T-helper 17 cell (primary cell): ENCODE measurements at regions not wholly inside any gene's neighbourhood (a gene's known extent, or its start where the extent isn't known, plus 50 kb on each side); places are given as distances from the start of the nearest gene placed in this dataset.

Experiments used
- ATAC-seq: fragments of 150-1000 bp; cut with Tn5 transposase; 2 replicates; pipeline ENCODE4 v1.10.0; 2021; ENCODE audit warnings: mild to moderate bottlenecking, moderate library complexity
- DNase-seq, 3 donors: peaks; one replicate each; pipeline versions ENCODE4 v3.0.0 to v3.0.0-alpha.2; 2020 to 2021
- H3K9me3 ChIP-seq: one replicate; pipeline ENCODE4 v1.7.0; 2013; ENCODE audit warnings: low read length, mild to moderate bottlenecking; ENCODE audit not compliant: control insufficient read depth, poor library complexity, severe bottlenecking
- H3K27ac Mint-ChIP-seq: one replicate; pipeline ENCODE4 v1.8.0; 2022; ENCODE audit warnings: mild to moderate bottlenecking, moderate library complexity, mixed read lengths
- H3K27me3 Mint-ChIP-seq: one replicate; pipeline ENCODE4 v1.8.0; 2022; ENCODE audit warnings: mixed read lengths
- H3K36me3 Mint-ChIP-seq: one replicate; pipeline ENCODE4 v1.8.0; 2022; ENCODE audit warnings: low read depth, mixed read lengths
- H3K4me1 Mint-ChIP-seq: one replicate; pipeline ENCODE4 v1.8.0; 2022; ENCODE audit warnings: mild to moderate bottlenecking, mixed read lengths
- H3K4me3 Mint-ChIP-seq: one replicate; pipeline ENCODE4 v1.8.0; 2022; ENCODE audit warnings: mild to moderate bottlenecking, moderate library complexity, mixed read lengths

- Mint-ChIP-seq H3K36me3 (peaks cover 3% of the 10 kb centered on the region), H3K4me1 (peaks cover 3% of the 10 kb centered on the region), H3K27me3 (peaks cover 50% of the 10 kb centered on the region), H3K27ac (no peak overlapping the region), H3K4me3 (no peak overlapping the region)
- ATAC-seq, result no peak
- no peaks in the 10 kb centered on the region for H3K9me3 ChIP-seq
- no peak for DNase-seq
Measured at GRCh38 chr6:4671587-4672115, 104.6 kb upstream of the CDYL start.

GRCh38 chr6:4670824-4671409, 105.3 kb upstream of the CDYL start:
- no peak overlapping the region for H3K27ac Mint-ChIP-seq
- no peak for DNase-seq
- peaks cover 3% of the 10 kb centered on the region for H3K4me1 Mint-ChIP-seq
- no peak overlapping the region for H3K4me3 Mint-ChIP-seq
- ATAC-seq, result no peak
- peaks cover 3% of the 10 kb centered on the region for H3K36me3 Mint-ChIP-seq
- H3K27me3 Mint-ChIP-seq, result peaks cover 54% of the 10 kb centered on the region
- no peaks in the 10 kb centered on the region for H3K9me3 ChIP-seq

DNA sequence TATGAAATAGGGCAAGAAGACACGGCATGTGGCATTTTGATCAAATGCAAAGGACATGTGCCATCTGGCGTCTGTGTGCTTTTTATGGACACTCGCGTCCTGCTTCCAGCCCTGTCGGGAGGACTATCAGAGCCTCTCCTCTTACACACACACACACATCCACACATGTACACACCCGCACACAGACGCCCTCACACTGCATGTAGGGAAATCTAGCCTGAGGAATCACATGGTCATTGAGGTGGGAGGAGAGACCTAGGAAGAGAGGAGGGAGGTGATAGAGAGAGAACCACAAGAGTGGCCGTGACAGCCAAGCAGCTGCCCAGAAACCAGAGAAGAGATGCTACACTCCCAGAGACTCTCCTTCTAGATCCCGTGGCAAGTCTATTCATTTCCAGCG, 105.9 kb upstream of the CDYL start:
- Mint-ChIP-seq H3K4me1 (peaks cover 3% of the 10 kb centered on the region), H3K36me3 (peaks cover 3% of the 10 kb centered on the region), H3K27ac (no peak overlapping the region), H3K27me3 (peaks cover 57% of the 10 kb centered on the region), H3K4me3 (no peak overlapping the region)
- DNase-seq (no peak), ATAC-seq (no peak)
- H3K9me3 ChIP-seq, result no peaks in the 10 kb centered on the region

DNA sequence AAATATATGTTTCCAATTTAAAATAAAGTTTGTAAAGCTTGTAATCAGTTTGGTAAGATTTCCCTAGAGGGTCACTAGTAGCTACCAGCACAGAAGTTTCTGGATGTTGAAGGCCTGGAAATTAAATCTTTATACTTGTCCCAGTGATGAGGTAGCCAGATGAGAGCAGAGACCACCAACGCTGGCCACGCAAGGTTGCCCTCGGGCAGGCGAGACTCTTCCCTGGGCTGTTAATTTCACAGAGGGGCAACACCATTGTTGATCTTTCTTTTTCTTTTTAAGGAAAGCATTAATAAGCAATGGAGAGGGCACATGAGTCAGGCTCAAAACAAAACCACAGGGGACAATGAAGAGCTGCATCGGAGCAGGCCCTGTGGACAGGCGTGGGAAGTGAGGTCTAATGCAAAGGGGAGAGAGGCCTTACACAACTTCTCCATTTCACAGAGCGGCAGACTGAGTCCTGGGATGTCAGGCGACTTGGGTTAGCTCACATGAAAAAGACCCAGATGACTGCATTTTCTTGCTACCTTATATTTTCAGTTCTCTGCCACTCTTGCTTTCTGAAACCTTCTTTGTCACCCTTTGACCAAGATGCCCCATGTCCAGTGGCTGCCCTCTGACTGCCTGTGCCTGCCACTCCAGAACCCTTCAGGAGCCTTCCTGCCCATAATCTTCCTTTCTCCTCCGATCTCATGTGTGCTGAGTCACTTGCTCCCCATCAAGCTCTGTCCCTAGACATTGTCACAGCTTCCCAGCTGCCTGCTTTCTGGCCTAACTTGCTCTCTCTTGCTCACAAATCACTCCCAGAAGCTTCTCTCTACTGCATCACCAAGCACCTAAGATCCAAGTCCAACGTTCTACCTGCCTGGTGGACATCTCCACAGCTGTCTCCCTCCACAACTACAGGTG, 107.7 kb upstream of the CDYL start:
- peaks cover 3% of the 10 kb centered on the region for H3K4me1 Mint-ChIP-seq
- H3K9me3 ChIP-seq, result no peaks in the 10 kb centered on the region
- H3K36me3 Mint-ChIP-seq, result peaks cover 3% of the 10 kb centered on the region
- DNase-seq (no peak), ATAC-seq (no peak)
- H3K27me3 Mint-ChIP-seq, result peaks cover 54% of the 10 kb centered on the region
- no peak overlapping the region for H3K4me3 Mint-ChIP-seq
- H3K27ac Mint-ChIP-seq, result no peak overlapping the region

GRCh38 chr6:4667591-4667990, 108.6 kb upstream of the CDYL start:
- peaks cover 44% of the 10 kb centered on the region for H3K27me3 Mint-ChIP-seq
- no peak for ATAC-seq
- H3K4me1 Mint-ChIP-seq, result no peaks in the 10 kb centered on the region
- peaks cover 3% of the 10 kb centered on the region for H3K36me3 Mint-ChIP-seq
- H3K9me3 ChIP-seq, result no peaks in the 10 kb centered on the region
- no peak for DNase-seq
- no peak overlapping the region for H3K4me3 Mint-ChIP-seq
- H3K27ac Mint-ChIP-seq, result no peak overlapping the region

- H3K4me3 Mint-ChIP-seq, result no peak overlapping the region
- ATAC-seq (no peak), DNase-seq (no peak)
- H3K36me3 Mint-ChIP-seq, result peaks cover 3% of the 10 kb centered on the region
- H3K27me3 Mint-ChIP-seq, result peaks cover 38% of the 10 kb centered on the region
- no peaks in the 10 kb centered on the region for H3K4me1 Mint-ChIP-seq
- no peaks in the 10 kb centered on the region for H3K9me3 ChIP-seq
- no peak overlapping the region for H3K27ac Mint-ChIP-seq
Measured at GRCh38 chr6:4666886-4667513, 109.2 kb upstream of the CDYL start.

- Mint-ChIP-seq H3K4me3 (no peak overlapping the region), H3K36me3 (peaks cover 3% of the 10 kb centered on the region), H3K27ac (no peak overlapping the region), H3K4me1 (no peaks in the 10 kb centered on the region), H3K27me3 (peaks cover 33% of the 10 kb centered on the region)
- H3K9me3 ChIP-seq, result no peaks in the 10 kb centered on the region
- ATAC-seq, result no peak
- DNase-seq, result no peak
Measured at GRCh38 chr6:4665489-4666417, 110.5 kb upstream of the CDYL start.

DNA sequence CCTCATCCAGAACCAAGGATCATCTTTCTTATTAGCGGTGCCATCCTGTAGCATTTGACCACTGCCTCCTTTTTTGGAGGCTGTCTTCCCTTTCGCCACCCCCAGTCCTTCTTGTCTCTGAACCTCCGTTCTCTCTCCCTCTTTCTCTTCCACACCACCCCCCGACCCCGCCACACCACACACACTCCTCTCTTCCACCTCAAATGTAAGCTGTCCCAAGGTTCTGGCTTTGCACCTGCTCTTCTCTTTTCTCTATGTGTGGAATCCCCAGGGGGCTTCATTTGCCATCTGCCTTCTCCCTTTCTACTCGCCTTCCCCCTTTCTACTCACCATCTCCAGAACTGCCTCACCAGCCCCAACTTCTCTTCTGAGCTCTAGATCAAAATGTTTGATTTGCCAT, 111.3 kb upstream of the CDYL start:
- H3K27me3 Mint-ChIP-seq, result peaks cover 38% of the 10 kb centered on the region
- H3K9me3 ChIP-seq, result no peaks in the 10 kb centered on the region
- DNase-seq, result no peak
- peaks cover 3% of the 10 kb centered on the region for H3K36me3 Mint-ChIP-seq
- H3K4me3 Mint-ChIP-seq, result no peak overlapping the region
- no peak overlapping the region for H3K27ac Mint-ChIP-seq
- H3K4me1 Mint-ChIP-seq, result no peaks in the 10 kb centered on the region
- no peak for ATAC-seq

DNA sequence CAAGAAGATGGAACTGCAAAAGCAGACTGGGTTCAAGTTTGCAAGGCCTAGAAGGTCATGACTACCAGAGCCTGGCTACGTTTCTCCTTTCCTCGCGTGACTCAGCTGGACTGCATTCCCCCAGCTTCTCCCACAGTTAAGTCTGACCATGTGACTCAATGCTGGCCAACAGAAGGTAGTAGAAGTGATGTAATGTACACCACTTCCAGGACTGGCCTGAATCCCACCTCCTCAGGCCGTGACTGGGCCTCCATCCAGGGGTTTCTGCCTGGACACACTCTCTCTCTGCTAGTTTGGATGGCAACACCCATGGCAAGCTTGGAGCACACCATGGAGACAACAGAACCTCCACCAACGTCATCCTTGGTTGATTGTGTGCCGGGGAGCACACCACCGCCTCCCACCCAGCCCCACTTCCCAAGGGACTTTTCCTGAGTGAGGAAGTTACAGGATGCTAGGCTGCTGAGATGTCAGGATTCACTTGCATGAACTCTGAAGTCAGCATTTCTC, 112.0 kb upstream of the CDYL start:
- H3K27me3 Mint-ChIP-seq, result peaks cover 38% of the 10 kb centered on the region
- DNase-seq, result no peak
- peaks cover 3% of the 10 kb centered on the region for H3K36me3 Mint-ChIP-seq
- no peaks in the 10 kb centered on the region for H3K9me3 ChIP-seq
- no peak for ATAC-seq
- H3K4me1 Mint-ChIP-seq, result no peaks in the 10 kb centered on the region
- no peak overlapping the region for H3K27ac Mint-ChIP-seq
- no peak overlapping the region for H3K4me3 Mint-ChIP-seq

DNA sequence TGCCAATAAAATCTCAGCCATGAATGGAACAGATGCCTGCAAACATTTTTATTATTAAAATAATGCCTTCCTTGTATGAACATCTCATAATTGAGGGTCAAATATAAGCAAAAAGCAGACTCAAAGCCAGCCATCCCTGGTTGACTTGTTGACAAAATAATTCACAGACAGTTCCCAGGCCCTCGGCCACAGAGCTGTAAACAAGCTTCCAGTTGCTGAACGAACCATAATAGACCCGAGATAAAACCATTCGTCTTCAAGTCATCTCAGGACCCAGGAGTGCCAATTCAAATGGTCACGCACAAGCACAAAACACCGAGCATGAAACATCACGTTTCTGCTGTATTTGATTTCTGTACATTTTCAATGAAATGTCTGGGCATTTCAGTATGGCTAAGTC, 113.3 kb upstream of the CDYL start:
- Mint-ChIP-seq H3K4me3 (no peak overlapping the region), H3K4me1 (no peaks in the 10 kb centered on the region), H3K27ac (no peak overlapping the region), H3K27me3 (peaks cover 35% of the 10 kb centered on the region), H3K36me3 (no peaks in the 10 kb centered on the region)
- no peak for DNase-seq
- ATAC-seq, result no peak
- no peaks in the 10 kb centered on the region for H3K9me3 ChIP-seq

GRCh38 chr6:4661391-4661790, 114.8 kb upstream of the CDYL start:
- H3K9me3 ChIP-seq, result no peaks in the 10 kb centered on the region
- Mint-ChIP-seq H3K36me3 (no peaks in the 10 kb centered on the region), H3K4me3 (no peak overlapping the region), H3K27ac (no peak overlapping the region), H3K27me3 (peaks cover 21% of the 10 kb centered on the region), H3K4me1 (no peaks in the 10 kb centered on the region)
- DNase-seq (no peak), ATAC-seq (no peak)

DNA sequence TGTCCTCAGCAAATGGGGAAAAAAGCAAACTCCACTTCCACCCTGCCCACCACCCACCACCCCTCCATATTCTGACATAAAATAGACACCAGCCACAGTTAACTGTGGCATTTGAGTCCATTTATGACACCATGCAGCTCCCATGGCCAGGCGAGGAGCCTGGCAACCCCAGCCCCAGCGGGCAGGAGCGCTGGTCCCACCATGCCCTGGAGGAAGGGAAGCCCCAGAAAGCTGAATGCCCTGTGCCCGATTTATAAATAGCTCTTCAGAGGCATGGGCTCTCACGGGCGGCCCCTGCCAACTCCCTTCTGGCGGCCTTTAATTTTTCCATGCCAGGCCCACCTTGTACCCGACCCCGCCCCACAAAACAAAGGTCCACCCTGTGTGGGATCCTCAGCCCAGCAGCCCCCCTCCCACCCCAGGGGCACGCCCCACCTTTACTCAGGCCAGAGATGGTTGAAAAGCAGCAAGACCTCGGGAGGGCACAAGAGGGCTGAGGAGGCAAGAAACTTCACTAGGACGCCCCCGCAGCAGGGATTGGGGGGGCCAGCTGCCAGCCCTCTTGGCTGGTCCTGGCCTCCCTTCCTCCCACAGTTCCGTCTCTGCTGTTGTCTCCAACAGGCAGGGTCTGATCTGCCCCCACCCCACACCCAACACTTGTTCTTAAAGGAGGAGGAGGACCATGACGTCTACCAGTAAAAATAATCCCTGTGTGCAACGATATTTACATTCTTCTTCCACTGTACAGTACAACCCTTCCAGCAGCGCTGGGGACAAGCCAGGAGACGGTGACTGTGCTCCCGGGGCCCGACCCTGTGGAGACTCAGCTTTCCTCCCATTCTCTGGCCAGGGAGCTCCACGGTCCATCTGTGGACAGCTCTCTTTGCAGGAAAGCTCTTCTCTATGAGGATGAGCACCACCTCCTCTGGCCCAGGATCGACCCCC, 115.6 kb upstream of the CDYL start:
- DNase-seq (no peak), ATAC-seq (no peak)
- Mint-ChIP-seq H3K27me3 (peaks cover 20% of the 10 kb centered on the region), H3K4me1 (no peaks in the 10 kb centered on the region), H3K27ac (no peak overlapping the region), H3K36me3 (no peaks in the 10 kb centered on the region), H3K4me3 (no peak overlapping the region)
- no peaks in the 10 kb centered on the region for H3K9me3 ChIP-seq
